Stomach (tissue), 8 donors: ENCODE measurements at regions not wholly inside any gene's neighbourhood (a gene's known extent, or its start where the extent isn't known, plus 50 kb on each side); places are given as distances from the start of the nearest gene placed in this dataset.

Experiments used
- DNase-seq, 2 donors: peaks; one replicate each; pipeline versions ENCODE4 v3.0.0 to v3.0.0-alpha.2; 2013 to 2019
- H3K27ac ChIP-seq, 5 donors: fragments of 200-600 bp in 4 of 5; sonication (generic) in 4 of 5; one replicate each; pipeline ENCODE4 v1.5.1; 2013 to 2019; ENCODE audit warnings: mild to moderate bottlenecking in 1 of 5, moderate library complexity in 1 of 5
- H3K27me3 ChIP-seq, 3 donors: fragments of 200-600 bp; sonication (generic); one replicate each; pipeline ENCODE4 v1.5.1; 2017 to 2019; ENCODE audit warnings: mixed run types in 1 of 3
- H3K36me3 ChIP-seq, 4 donors: fragments of 200-600 bp; sonication (generic); 1 replicate in 3 of 4; 2 replicates in 1 of 4; pipeline ENCODE4 v1.5.1; 2016 to 2019
- H3K4me1 ChIP-seq, 4 donors: fragments of 200-600 bp; sonication (generic); one replicate each; pipeline ENCODE4 v1.5.1; 2016 to 2019
- H3K4me3 ChIP-seq, 4 donors: fragments of 200-600 bp; sonication (generic) in 3 of 4; one replicate each; pipeline ENCODE4 v1.5.1; 2016 to 2019; ENCODE audit warnings: mild to moderate bottlenecking in 1 of 4
- H3K9me3 ChIP-seq, 4 donors: fragments of 200-600 bp; sonication (generic); one replicate each; pipeline ENCODE4 v1.5.1; 2016 to 2019
- EP300 ChIP-seq: sonication (generic); formaldehyde crosslinking; IDR thresholded peaks from one replicate; pipeline ENCODE4 v1.6.1; 2017; ENCODE audit warnings: antibody characterized with exemption
- POLR2A ChIP-seq, 4 donors: fragments of 450-650 bp; IDR thresholded peaks; one replicate each; pipeline ENCODE4 v1.6.1; 2016; ENCODE audit warnings: antibody characterized with exemption in 4 of 4, control low read depth in 2 of 4, mild to moderate bottlenecking in 1 of 4, moderate library complexity in 1 of 4
- POLR2AphosphoS5 ChIP-seq, 3 donors: sonication (generic); formaldehyde crosslinking; IDR thresholded peaks; one replicate each; pipeline ENCODE4 v1.6.1; 2016; ENCODE audit warnings: antibody characterized with exemption in 3 of 3
- WGBS, 5 donors: extraction: QIAGEN DNeasy Blood & Tissue Kit in 3 of 5; methylation state at CpG; one replicate each; pipeline versions ENCODE4 v1.1.5 to v1.1.7; 2013 to 2018; 5-methylcytosine and 5-hydroxymethylcytosine counted together
- intact Hi-C: fragments of 100-400 bp; cut with DNase I; formaldehyde crosslinking; loops from one replicate; pipeline ENCODE4 v1.15.1; 2023; ENCODE audit warnings: low total_unique reads
- TF ChIP-seq, protein P1 (sequence below), 7 experiments: fragments of 450-650 bp in 4 of 7; fragments of 200-600 bp in 3 of 7; sonication (generic) in 3 of 7; IDR thresholded peaks; one replicate each; pipeline ENCODE4 v1.5.1; 2016 to 2019; ENCODE audit warnings: antibody characterized with exemption in 7 of 7, control low read depth in 2 of 7, mild to moderate bottlenecking in 1 of 7
- donor health status: healthy with polysubstance abuse.
- donor health status: Bipolar disorder and iron deficiency.
- donor health status: healthy.

DNA sequence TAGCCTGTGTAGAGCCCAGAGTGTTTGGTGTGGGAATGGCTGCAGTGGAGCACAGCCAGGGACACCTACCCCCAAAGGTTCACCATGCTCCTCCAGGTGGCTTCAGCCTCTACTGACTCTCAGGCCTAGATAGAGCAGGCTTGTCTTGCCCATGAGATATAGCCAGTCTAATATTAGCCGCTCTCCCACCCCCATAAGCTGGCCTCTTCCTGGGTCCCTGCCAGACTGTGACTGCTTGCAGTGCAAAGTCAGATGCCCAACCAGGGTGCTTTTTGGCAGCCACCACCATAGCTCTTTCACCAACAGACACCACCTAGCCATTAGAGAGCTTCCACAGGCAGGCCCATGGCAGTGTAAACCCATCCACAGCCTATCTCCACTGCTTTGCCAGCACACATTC lies 405.3 kb downstream of the MBD2 start:
- no peaks in the 10 kb centered on the region for H3K36me3 ChIP-seq
- no peak overlapping the region for H3K4me3 ChIP-seq
- DNase-seq, result no peak
- H3K4me1 ChIP-seq, result no peaks in the 10 kb centered on the region
- peaks cover 0 to 3% (median 0%) of the 10 kb centered on the region in 4 donors for H3K9me3 ChIP-seq
- TF ChIP-seq POLR2AphosphoS5 (IDR thresholded peaks at IDR 0.05) (no peak), POLR2A (IDR thresholded peaks at IDR 0.05) (no peak), EP300 (no peak)
- TF ChIP-seq, protein P1, sequence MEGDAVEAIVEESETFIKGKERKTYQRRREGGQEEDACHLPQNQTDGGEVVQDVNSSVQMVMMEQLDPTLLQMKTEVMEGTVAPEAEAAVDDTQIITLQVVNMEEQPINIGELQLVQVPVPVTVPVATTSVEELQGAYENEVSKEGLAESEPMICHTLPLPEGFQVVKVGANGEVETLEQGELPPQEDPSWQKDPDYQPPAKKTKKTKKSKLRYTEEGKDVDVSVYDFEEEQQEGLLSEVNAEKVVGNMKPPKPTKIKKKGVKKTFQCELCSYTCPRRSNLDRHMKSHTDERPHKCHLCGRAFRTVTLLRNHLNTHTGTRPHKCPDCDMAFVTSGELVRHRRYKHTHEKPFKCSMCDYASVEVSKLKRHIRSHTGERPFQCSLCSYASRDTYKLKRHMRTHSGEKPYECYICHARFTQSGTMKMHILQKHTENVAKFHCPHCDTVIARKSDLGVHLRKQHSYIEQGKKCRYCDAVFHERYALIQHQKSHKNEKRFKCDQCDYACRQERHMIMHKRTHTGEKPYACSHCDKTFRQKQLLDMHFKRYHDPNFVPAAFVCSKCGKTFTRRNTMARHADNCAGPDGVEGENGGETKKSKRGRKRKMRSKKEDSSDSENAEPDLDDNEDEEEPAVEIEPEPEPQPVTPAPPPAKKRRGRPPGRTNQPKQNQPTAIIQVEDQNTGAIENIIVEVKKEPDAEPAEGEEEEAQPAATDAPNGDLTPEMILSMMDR (IDR thresholded peaks at IDR 0.05), result no peak
- intact Hi-C loops, result no loop called here
- no peaks in the 10 kb centered on the region for H3K27me3 ChIP-seq
- 57 to 92% (median 75%) methylated on average over 1 of the region's 1 CpG for WGBS, 5 donors
- H3K27ac ChIP-seq, result no peak overlapping the region

DNA sequence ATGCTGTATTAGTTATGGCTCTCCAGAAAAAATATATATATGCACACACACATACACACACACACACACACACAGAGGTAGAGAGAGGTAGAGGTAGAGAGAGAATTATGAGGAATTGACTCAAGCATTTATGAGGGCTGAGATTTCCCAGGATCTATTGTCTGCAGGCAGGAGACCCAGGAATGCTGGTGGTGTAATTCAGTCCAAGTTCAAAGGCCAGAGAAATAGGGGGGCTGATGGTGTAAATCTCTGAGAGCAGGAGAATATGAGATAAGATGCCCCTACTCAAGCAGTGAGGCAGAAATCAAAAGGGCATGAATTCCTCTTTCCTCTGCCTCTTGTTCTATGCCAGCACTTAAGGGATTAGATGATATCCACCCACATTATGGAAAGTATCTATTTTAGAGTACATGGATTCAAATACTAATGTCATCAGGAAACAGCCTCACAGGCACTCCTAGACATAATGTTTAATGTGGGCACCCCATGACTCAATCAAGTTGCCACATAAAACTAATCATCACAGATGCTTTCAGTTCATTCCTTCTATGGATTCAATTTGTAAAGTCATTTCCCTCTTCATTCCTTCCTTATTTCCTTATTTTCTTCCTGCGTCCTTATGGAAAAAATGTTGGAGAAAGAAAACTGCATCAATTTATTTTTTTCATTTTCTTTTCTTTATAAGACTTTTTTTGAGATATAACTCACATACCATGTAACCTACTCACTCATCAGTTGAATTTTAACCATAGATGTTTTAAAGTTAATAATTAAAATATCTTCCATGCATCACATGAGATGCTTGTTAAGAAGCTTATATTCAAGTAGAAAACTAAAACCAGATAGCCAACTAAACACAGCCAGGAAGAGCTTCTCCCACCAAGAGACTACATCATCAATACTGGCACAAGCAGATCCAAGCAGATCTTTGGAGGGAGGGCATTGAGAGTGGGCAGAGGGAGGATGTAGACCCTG lies 406.2 kb downstream of the MBD2 start:
- 74 to 100% (median 94%) methylated on average over 1 of the region's 1 CpG for WGBS, 5 donors
- H3K36me3 ChIP-seq, result no peaks in the 10 kb centered on the region
- H3K4me3 ChIP-seq, result no peak overlapping the region

DNA sequence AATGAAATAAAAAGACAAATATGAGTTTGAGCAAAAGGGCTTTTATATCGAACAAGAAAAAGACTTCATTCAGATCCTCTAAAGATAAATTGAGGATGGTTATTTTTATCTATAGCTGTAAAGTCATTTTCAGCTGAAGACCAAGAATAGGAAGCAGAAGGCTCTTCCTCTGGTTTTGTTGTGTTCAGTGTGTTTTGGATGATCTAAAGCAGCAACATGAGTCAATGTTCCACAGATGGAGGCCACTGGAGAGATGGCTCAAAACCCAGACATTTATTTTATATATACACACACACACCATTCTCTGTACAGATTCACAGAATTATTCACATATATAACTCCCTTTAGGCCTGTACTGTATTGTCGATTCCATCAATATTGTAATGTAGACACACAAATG lies 424.3 kb downstream of the MBD2 start:
- H3K36me3 ChIP-seq, result no peaks in the 10 kb centered on the region
- no peak overlapping the region for H3K27ac ChIP-seq
- intact Hi-C loops, result no loop called here
- no peaks in the 10 kb centered on the region for H3K27me3 ChIP-seq
- WGBS, 5 donors, result 84 to 95% (median 90%) methylated on average over 2 of the region's 2 CpGs
- peaks cover 0 to 13% (median 4%) of the 10 kb centered on the region in 4 donors for H3K9me3 ChIP-seq
- H3K4me1 ChIP-seq, result no peaks in the 10 kb centered on the region
- TF ChIP-seq, protein P1 (IDR thresholded peaks at IDR 0.05), result no peak
- TF ChIP-seq POLR2AphosphoS5 (IDR thresholded peaks at IDR 0.05) (no peak), EP300 (no peak), POLR2A (IDR thresholded peaks at IDR 0.05) (no peak)
- DNase-seq, result no peak
- no peak overlapping the region for H3K4me3 ChIP-seq

More for the DNA sequence above, 406.2 kb downstream of the MBD2 start:
- no peaks in the 10 kb centered on the region for H3K27me3 ChIP-seq
- intact Hi-C loops, result no loop called here
- TF ChIP-seq POLR2AphosphoS5 (IDR thresholded peaks at IDR 0.05) (no peak), EP300 (no peak), POLR2A (IDR thresholded peaks at IDR 0.05) (no peak)
- TF ChIP-seq, protein P1 (IDR thresholded peaks at IDR 0.05), result no peak
- H3K27ac ChIP-seq, result no peak overlapping the region
- no peaks in the 10 kb centered on the region for H3K4me1 ChIP-seq
- H3K9me3 ChIP-seq, result peaks cover 0 to 1% (median 0%) of the 10 kb centered on the region in 4 donors
- DNase-seq, result no peak

DNA sequence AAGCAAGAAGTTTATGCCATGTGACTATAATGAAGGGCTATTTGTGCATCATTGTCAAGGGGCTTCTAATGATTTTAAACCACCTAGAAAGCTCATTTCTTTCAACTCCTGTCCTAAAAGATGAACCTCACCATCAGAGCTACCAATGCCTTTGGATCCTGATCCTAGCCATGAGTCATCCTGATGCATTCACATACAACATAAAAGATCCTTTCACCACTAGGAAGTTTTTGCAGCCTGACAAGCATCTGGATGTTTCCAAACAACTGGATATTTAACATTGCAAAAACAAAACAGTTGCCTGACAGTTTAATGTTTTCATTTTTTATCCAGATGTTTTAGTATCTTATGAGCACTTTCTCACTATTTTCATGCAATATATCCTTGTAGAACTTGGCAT lies 425.3 kb downstream of the MBD2 start:
- H3K36me3 ChIP-seq, result no peaks in the 10 kb centered on the region
- H3K4me3 ChIP-seq, result no peak overlapping the region
- H3K27ac ChIP-seq, result no peak overlapping the region
- intact Hi-C loops, result no loop called here
- no peak for TF ChIP-seq POLR2AphosphoS5 (IDR thresholded peaks at IDR 0.05)
- H3K4me1 ChIP-seq, result no peaks in the 10 kb centered on the region
- H3K27me3 ChIP-seq, result no peaks in the 10 kb centered on the region
- no peak for DNase-seq
- peaks cover 0 to 3% (median under 1%) of the 10 kb centered on the region in 4 donors for H3K9me3 ChIP-seq

DNA sequence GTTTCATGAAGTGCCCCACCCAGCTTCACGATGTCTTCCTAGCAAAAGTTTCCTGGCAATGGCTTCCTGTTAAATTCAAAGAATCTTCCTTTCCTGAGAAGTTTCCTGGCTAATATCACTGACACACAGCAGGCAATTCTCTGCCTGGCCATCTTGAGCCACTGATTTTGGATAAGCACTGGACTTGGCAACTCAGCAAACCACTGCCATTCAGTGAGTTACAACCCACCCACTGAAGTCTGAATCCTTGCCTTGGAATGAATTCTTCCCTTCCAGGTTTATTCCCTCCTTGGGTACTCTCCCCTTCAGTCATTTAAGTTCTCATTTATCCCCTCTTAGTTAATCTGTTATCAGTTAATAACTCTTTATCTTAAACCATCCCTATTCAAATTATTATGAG lies 426.0 kb downstream of the MBD2 start:
- H3K27me3 ChIP-seq, result no peaks in the 10 kb centered on the region
- intact Hi-C loops, result no loop called here
- H3K27ac ChIP-seq, result no peak overlapping the region
- H3K4me1 ChIP-seq, result no peaks in the 10 kb centered on the region
- 60 to 91% (median 82%) methylated on average over 1 of the region's 1 CpG for WGBS, 5 donors
- no peaks in the 10 kb centered on the region for H3K9me3 ChIP-seq
- TF ChIP-seq, protein P1 (IDR thresholded peaks at IDR 0.05), result no peak
- TF ChIP-seq POLR2A (IDR thresholded peaks at IDR 0.05), result no peak
- TF ChIP-seq POLR2AphosphoS5 (IDR thresholded peaks at IDR 0.05), result no peak
- TF ChIP-seq EP300, result no peak
- no peak for DNase-seq
- no peak overlapping the region for H3K4me3 ChIP-seq
- H3K36me3 ChIP-seq, result no peaks in the 10 kb centered on the region
